Midbrain (tissue), 1 donor: ENCODE measurements at regions not wholly inside any gene's neighbourhood (a gene's known extent, or its start where the extent isn't known, plus 50 kb on each side); places are given as distances from the start of the nearest gene placed in this dataset.

Experiments used
- DNase-seq: peaks from one replicate; lab custom pipeline; 2025; lab: John Stamatoyannopoulos, UW

GRCh38 chr11:104830508-104830907 lies 67.8 kb downstream of the CASP12 start:
- DNase-seq = no peak

- DNase-seq = no peak
These were observed 68.2 kb downstream of the CASP12 start for GRCh38 chr11:104830080-104830479.

- DNase-seq = no peak
These were observed 71.5 kb downstream of the CASP12 start for GRCh38 chr11:104826772-104827171.

- no peak for DNase-seq
These were observed 74.6 kb downstream of the CASP12 start for GRCh38 chr11:104823657-104824056.

- DNase-seq = no peak
These were observed 77.8 kb downstream of the CASP12 start for GRCh38 chr11:104820431-104820830.

DNA sequence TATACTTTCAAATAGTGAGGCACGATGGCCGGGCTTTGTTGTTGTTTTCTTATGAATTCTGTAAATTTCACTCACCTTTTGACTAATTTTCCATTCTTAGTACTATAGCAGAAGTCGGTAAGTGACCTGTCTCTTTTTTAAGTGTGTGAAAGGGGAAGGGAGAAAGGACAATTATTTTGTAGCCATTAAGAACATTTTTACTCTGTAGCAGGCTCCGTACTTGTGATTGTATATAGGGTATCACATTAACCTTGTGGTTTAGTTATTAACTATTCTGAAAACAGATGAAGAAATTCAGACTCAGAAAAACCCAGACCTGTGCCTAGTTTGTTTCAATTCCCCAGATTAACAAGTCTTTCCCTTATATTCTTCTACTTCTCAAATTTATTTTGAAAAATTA lies 78.7 kb downstream of the CASP12 start:
- no peak for DNase-seq

- no peak for DNase-seq
These were observed 79.2 kb downstream of the CASP12 start for GRCh38 chr11:104819107-104819506.

GRCh38 chr11:104817973-104818372 lies 80.3 kb downstream of the CASP12 start:
- no peak for DNase-seq

DNA sequence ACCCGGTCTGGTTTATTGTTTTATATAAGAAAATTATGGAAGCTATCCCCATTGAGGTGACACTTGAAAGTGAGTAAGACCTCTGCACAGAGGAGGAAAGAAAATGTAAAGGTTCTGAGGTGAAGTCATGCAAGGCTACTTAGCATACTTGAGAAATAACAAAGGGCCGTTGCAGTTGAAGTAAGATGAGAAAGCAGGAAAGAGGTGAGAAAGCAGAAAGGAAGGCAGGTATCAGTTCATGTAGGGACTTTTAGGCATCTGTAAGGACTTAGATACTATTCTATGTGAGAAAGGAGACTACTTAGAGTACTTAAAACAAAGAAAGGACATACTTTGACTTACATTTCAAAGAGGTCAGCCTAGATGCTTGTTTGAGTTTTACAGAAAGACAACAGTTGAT lies 84.7 kb downstream of the CASP12 start:
- no peak for DNase-seq

GRCh38 chr11:104812103-104812788 lies 86.0 kb downstream of the CASP12 start:
- DNase-seq = no peak

- DNase-seq = no peak
These were observed 94.5 kb downstream of the CASP12 start for GRCh38 chr11:104803776-104804175.

GRCh38 chr11:104799251-104799650 lies 99.0 kb downstream of the CASP12 start:
- DNase-seq = no peak

- no peak for DNase-seq
These were observed 99.5 kb downstream of the CASP12 start for GRCh38 chr11:104798789-104799188.

DNA sequence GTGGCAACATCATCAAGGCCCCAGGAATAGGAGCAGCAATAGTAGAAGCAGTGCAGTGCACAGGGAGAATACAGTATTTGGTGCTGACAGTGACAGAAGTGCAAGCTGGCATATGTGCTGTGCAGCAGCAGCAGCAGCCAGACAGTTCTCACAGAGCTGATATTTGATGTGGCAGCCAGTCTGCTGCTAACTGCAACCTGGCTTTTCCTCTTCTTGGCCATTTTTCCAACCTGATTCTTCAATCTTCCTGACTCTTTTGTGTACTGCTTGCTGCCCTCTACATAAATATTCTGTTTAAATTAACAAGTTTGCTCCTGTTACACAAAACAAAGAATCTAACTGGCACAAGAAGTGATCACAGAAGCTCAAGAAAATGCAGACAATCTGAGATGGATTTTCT lies 102.0 kb downstream of the CASP12 start:
- DNase-seq = no peak

DNA sequence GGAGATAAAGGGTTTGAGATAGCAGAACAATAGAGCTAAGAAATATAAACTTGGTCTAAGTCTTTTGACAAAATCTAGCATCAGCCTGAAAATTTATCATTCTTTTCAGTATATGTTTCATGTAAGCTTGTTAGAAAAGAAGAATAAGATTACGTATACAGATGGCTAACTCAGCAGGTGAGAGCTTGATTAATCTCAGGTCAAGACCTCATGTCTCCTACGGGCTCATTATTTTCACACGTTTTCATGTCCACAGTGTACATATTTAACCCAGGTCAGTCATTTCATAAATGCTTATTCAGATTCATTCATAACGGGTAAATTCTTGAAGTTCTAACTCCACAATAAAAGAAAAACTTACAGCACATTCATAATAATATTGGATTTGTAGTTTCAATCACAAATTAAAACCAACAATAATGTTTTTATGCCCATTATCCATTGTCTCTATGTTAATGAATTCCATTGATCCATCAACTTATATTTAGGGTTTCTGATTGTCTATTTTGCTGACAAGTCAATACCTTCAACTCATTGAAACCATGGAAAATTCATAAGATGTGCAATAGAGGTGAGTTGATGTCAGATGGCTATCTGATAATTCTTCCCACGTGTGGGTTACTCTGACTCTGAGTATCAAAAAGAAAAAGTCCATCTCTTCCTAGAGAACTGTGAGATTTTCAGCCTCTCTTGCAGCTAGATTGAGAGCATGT lies 102.6 kb downstream of the CASP12 start:
- no peak for DNase-seq

DNA sequence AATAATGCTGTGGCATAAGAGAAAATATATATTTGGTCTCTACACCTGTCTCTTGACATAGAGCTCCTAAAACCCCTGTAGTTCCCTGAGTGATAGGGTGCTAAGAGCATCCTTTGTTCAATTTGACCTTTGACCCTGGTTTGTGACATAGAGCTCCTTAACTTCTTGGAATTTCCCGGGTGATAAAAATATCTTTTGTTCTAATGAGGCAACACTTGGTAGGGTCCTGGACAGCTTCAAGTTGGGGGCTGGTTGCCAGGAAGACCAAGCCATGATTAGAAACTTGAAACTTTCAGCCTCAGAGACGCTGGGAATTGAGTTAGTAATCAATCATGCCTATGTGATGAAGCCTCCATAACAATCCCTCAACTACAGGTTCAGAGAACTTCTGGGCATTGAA lies 105.4 kb downstream of the CASP12 start:
- no peak for DNase-seq

DNA sequence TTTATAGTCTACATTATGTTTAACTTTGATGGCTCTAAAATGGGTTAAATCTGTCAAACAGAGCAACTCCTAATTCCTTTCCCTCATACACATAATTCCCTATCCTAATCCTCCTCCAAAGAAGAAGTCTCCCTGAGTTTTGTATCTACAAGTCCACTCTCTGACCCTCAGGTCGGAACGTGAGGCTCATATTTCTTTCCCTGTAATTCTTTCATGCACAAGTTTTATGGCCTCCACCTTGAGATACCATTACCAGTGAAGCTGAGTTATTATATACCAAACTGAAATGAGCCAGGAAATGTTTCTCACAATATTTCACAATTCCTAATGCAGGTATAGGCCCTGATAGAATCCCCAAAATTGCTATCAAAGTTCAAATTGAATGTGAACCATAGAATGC lies 106.4 kb downstream of the CASP12 start:
- DNase-seq = no peak

DNA sequence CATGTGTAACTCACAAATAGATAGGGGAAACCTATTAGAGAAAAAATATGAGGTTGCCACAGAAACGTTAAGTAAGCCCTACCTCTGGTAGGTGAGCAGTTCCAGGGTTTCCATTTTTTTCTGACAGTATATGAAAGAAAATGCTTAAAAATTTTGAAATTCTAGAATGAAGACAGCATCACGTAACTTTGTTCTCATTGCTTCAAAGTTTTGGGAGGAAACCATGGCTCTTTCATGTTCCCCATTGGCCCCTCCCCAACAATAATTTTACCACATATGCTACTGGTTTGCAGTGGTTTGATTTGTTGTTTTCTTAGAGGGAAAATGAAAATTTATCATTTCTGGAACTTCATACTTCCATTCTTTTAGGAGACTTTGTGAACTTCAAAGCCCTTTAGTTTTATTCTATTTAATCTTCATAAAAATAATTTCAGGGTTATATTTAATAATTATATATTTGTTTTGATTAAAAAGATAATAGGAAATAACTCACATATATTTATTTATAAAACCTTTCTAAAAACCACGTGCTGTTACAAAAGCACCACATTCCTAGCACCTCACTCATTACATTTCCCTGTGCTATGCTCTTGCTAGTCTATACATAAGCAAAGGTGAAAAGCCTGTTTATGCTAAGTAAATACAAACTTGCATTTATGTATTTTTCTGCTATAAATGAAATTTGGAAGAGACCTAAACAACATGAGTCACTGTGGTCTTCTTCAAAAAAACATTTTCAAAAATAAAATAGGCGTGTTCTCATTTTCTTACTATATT lies 113.4 kb downstream of the CASP12 start:
- no peak for DNase-seq

- DNase-seq = no peak
These were observed 115.0 kb downstream of the CASP12 start for GRCh38 chr11:104783241-104783640.

DNA sequence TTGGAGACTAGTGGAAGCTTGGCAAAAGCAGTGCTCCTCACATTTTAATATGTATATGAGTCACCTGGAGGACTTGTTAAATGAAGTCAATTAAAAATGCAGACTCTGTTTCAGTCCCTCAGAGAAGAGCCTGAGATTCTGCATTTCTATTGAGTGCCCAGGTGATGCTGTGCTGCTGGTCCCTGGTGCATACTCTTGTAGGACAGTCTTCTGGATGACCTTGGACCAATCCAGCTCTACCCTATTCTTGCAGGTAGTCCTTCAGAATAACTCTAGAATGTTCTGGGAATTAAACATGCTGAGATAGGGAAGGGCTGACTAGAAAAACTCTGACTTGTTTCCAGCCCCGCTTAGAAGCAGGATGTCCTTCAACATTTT lies 115.9 kb downstream of the CASP12 start:
- DNase-seq = no peak

DNA sequence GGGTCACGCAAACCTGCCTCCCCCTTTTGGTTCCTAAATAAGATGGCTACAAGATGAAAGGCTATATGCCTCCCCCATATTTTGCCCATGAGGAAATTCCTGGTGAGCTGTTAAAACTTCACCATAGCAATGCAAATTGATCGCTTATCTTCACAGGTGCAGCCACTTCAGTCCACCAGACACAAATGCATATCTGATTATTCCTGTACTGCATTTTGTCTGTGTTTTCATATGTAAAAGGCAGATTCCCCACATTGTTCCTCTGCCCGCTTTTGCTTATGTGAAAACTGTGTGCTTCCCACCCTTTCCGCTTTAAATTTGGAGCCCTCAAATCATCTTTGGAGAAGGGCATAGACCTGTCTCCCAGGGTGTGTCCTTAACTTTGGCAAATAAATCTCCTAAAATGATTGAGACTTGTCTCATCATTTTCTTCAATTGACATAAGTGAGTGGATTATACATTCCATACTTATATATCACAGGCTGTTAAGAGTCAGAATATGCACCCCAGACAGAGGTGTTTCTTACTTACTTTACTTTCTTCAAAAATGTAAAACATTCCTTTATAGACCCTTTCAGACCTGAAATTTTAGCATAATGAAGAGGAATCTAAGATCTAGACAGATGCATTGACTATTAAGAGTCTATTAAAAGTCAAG lies 116.4 kb downstream of the CASP12 start:
- no peak for DNase-seq

GRCh38 chr11:104781037-104781436 lies 117.2 kb downstream of the CASP12 start:
- no peak for DNase-seq
